Activated CD4-positive, alpha-beta T cell treated with anti-CD3 and anti-CD28 coated beads, Interleukin-2, amount 10 ng/mL, durations not matched to agents 24 days and 14 days (primary cell): ENCODE measurements at regions not wholly inside any gene's neighbourhood (a gene's known extent, or its start where the extent isn't known, plus 50 kb on each side); places are given as distances from the start of the nearest gene placed in this dataset.
"Not testable (repeated sequence)": the region's sequence is repeated elsewhere in the genome, so short reads cannot be mapped to it uniquely, and the experiment has no call there.

Experiments used
- DNase-seq: peaks from one replicate; pipeline ENCODE4 v3.0.0; 2022
- H3K27ac Mint-ChIP-seq: one replicate; pipeline ENCODE4 v1.8.0; 2022; ENCODE audit warnings: mild to moderate bottlenecking, mixed read lengths
- H3K27me3 Mint-ChIP-seq: one replicate; pipeline ENCODE4 v1.8.0; 2022; ENCODE audit warnings: mixed read lengths
- H3K36me3 Mint-ChIP-seq: one replicate; pipeline ENCODE4 v1.8.0; 2022; ENCODE audit warnings: low read depth, mild to moderate bottlenecking, mixed read lengths
- H3K4me1 Mint-ChIP-seq: one replicate; pipeline ENCODE4 v1.8.0; 2021; ENCODE audit warnings: mixed read lengths
- H3K4me3 Mint-ChIP-seq: one replicate; pipeline ENCODE4 v1.8.0; 2022; ENCODE audit warnings: mild to moderate bottlenecking, moderate library complexity, mixed read lengths
- H3K9me3 Mint-ChIP-seq: one replicate; pipeline ENCODE4 v1.8.0; 2021; ENCODE audit warnings: mixed read lengths
- intact Hi-C: fragments of 100-400 bp; cut with micrococcal nuclease; formaldehyde crosslinking; loops from one replicate; pipeline ENCODE4 v1.15.1; 2023

GRCh38 chr2:125280265-125280664, 1255.2 kb downstream of the CNTNAP5 start:
- H3K27me3 Mint-ChIP-seq, result no peaks in the 10 kb centered on the region
- DNase-seq, result no peak
- H3K4me3 Mint-ChIP-seq, result no peak overlapping the region
- H3K36me3 Mint-ChIP-seq, result no peaks in the 10 kb centered on the region
- intact Hi-C loops, result no loop called here
- peaks cover 3% of the 10 kb centered on the region for H3K9me3 Mint-ChIP-seq
- no peak overlapping the region for H3K27ac Mint-ChIP-seq
- no peaks in the 10 kb centered on the region for H3K4me1 Mint-ChIP-seq

GRCh38 chr2:125281242-125281641, 1256.2 kb downstream of the CNTNAP5 start:
- no peak for DNase-seq
- no peaks in the 10 kb centered on the region for H3K4me1 Mint-ChIP-seq
- H3K27me3 Mint-ChIP-seq, result no peaks in the 10 kb centered on the region
- H3K9me3 Mint-ChIP-seq, result peaks cover 3% of the 10 kb centered on the region
- H3K36me3 Mint-ChIP-seq, result no peaks in the 10 kb centered on the region
- H3K4me3 Mint-ChIP-seq, result no peak overlapping the region
- no peak overlapping the region for H3K27ac Mint-ChIP-seq
- intact Hi-C loops, result no loop called here

GRCh38 chr2:125296742-125297141, 1271.7 kb downstream of the CNTNAP5 start:
- intact Hi-C loops, result no loop called here
- Mint-ChIP-seq H3K4me3 (no peak overlapping the region), H3K4me1 (no peaks in the 10 kb centered on the region), H3K36me3 (no peaks in the 10 kb centered on the region), H3K27me3 (no peaks in the 10 kb centered on the region), H3K9me3 (peaks cover 4% of the 10 kb centered on the region), H3K27ac (no peak overlapping the region)
- DNase-seq, result no peak

GRCh38 chr2:125310657-125311364, 1285.7 kb downstream of the CNTNAP5 start:
- Mint-ChIP-seq H3K4me1 (no peaks in the 10 kb centered on the region), H3K27me3 (no peaks in the 10 kb centered on the region), H3K36me3 (no peaks in the 10 kb centered on the region), H3K4me3 (no peak overlapping the region), H3K9me3 (peaks cover 3% of the 10 kb centered on the region), H3K27ac (no peak overlapping the region)
- intact Hi-C loops, result no loop called here
- DNase-seq, result no peak

- H3K4me1 Mint-ChIP-seq, result no peaks in the 10 kb centered on the region
- no peak for DNase-seq
- intact Hi-C loops, result no loop called here
- peaks cover 3% of the 10 kb centered on the region for H3K9me3 Mint-ChIP-seq
- H3K27me3 Mint-ChIP-seq, result no peaks in the 10 kb centered on the region
- H3K36me3 Mint-ChIP-seq, result no peaks in the 10 kb centered on the region
- no peak overlapping the region for H3K4me3 Mint-ChIP-seq
- H3K27ac Mint-ChIP-seq, result no peak overlapping the region
These were observed 1287.3 kb downstream of the CNTNAP5 start for GRCh38 chr2:125312342-125312741.

GRCh38 chr2:125313806-125314205, 1288.7 kb downstream of the CNTNAP5 start:
- Mint-ChIP-seq H3K27me3 (no peaks in the 10 kb centered on the region), H3K4me1 (no peaks in the 10 kb centered on the region)
- intact Hi-C loops, result no loop called here

GRCh38 chr2:125318740-125319139, 1293.7 kb downstream of the CNTNAP5 start:
- no peaks in the 10 kb centered on the region for H3K4me1 Mint-ChIP-seq
- H3K36me3 Mint-ChIP-seq, result no peaks in the 10 kb centered on the region
- DNase-seq, result no peak
- no peaks in the 10 kb centered on the region for H3K27me3 Mint-ChIP-seq
- no peak overlapping the region for H3K4me3 Mint-ChIP-seq
- intact Hi-C loops, result no loop called here
- H3K9me3 Mint-ChIP-seq, result no peaks in the 10 kb centered on the region
- no peak overlapping the region for H3K27ac Mint-ChIP-seq

More at GRCh38 chr2:125313806-125314205, 1288.7 kb downstream of the CNTNAP5 start:
- no peaks in the 10 kb centered on the region for H3K36me3 Mint-ChIP-seq
- DNase-seq, result no peak
- H3K4me3 Mint-ChIP-seq, result no peak overlapping the region
- peaks cover 3% of the 10 kb centered on the region for H3K9me3 Mint-ChIP-seq
- H3K27ac Mint-ChIP-seq, result no peak overlapping the region

- Mint-ChIP-seq H3K27ac (no peak overlapping the region), H3K36me3 (no peaks in the 10 kb centered on the region), H3K27me3 (no peaks in the 10 kb centered on the region), H3K4me3 (no peak overlapping the region), H3K9me3 (no peaks in the 10 kb centered on the region), H3K4me1 (no peaks in the 10 kb centered on the region)
- intact Hi-C loops, result no loop called here
- no peak for DNase-seq
These were observed 1299.2 kb downstream of the CNTNAP5 start for GRCh38 chr2:125324273-125324672.

- Mint-ChIP-seq H3K36me3 (no peaks in the 10 kb centered on the region), H3K9me3 (no peaks in the 10 kb centered on the region), H3K27ac (no peak overlapping the region), H3K4me3 (no peak overlapping the region), H3K27me3 (no peaks in the 10 kb centered on the region), H3K4me1 (no peaks in the 10 kb centered on the region)
- no peak for DNase-seq
- intact Hi-C loops, result no loop called here
These were observed 1305.0 kb downstream of the CNTNAP5 start for GRCh38 chr2:125330133-125330532.

GRCh38 chr2:125341353-125341752, 1314.6 kb upstream of the GYPC start:
- H3K4me1 Mint-ChIP-seq, result no peaks in the 10 kb centered on the region
- no peak for DNase-seq
- intact Hi-C loops, result no loop called here
- no peaks in the 10 kb centered on the region for H3K36me3 Mint-ChIP-seq
- no peak overlapping the region for H3K4me3 Mint-ChIP-seq
- H3K9me3 Mint-ChIP-seq, result no peaks in the 10 kb centered on the region
- no peak overlapping the region for H3K27ac Mint-ChIP-seq
- no peaks in the 10 kb centered on the region for H3K27me3 Mint-ChIP-seq

GRCh38 chr2:125353542-125353941, 1302.4 kb upstream of the GYPC start:
- H3K9me3 Mint-ChIP-seq, intact Hi-C loops, H3K27me3 Mint-ChIP-seq, H3K4me3 Mint-ChIP-seq, DNase-seq, H3K4me1 Mint-ChIP-seq, H3K27ac Mint-ChIP-seq, H3K36me3 Mint-ChIP-seq: not testable (repeated sequence)

GRCh38 chr2:125364192-125364983, 1291.6 kb upstream of the GYPC start:
- Mint-ChIP-seq H3K4me1 (no peaks in the 10 kb centered on the region), H3K27me3 (no peaks in the 10 kb centered on the region), H3K36me3 (no peaks in the 10 kb centered on the region), H3K9me3 (peaks cover 4% of the 10 kb centered on the region), H3K4me3 (no peak overlapping the region), H3K27ac (no peak overlapping the region)
- intact Hi-C loops, result no loop called here
- no peak for DNase-seq

- H3K4me3 Mint-ChIP-seq, result no peak overlapping the region
- no peaks in the 10 kb centered on the region for H3K4me1 Mint-ChIP-seq
- peaks cover 4% of the 10 kb centered on the region for H3K9me3 Mint-ChIP-seq
- no peaks in the 10 kb centered on the region for H3K27me3 Mint-ChIP-seq
- DNase-seq, result no peak
- intact Hi-C loops, result no loop called here
- H3K27ac Mint-ChIP-seq, result no peak overlapping the region
- no peaks in the 10 kb centered on the region for H3K36me3 Mint-ChIP-seq
These were observed 1291.0 kb upstream of the GYPC start for GRCh38 chr2:125364984-125365265.

- no peaks in the 10 kb centered on the region for H3K9me3 Mint-ChIP-seq
- DNase-seq, result no peak
- no peak overlapping the region for H3K4me3 Mint-ChIP-seq
- intact Hi-C loops, result no loop called here
- no peaks in the 10 kb centered on the region for H3K36me3 Mint-ChIP-seq
- H3K4me1 Mint-ChIP-seq, result no peaks in the 10 kb centered on the region
- no peaks in the 10 kb centered on the region for H3K27me3 Mint-ChIP-seq
- no peak overlapping the region for H3K27ac Mint-ChIP-seq
These were observed 1284.1 kb upstream of the GYPC start for GRCh38 chr2:125371867-125372266.

- no peak overlapping the region for H3K4me3 Mint-ChIP-seq
- no peak overlapping the region for H3K27ac Mint-ChIP-seq
- H3K36me3 Mint-ChIP-seq, result no peaks in the 10 kb centered on the region
- intact Hi-C loops, result no loop called here
- no peaks in the 10 kb centered on the region for H3K4me1 Mint-ChIP-seq
- DNase-seq, result no peak
- H3K9me3 Mint-ChIP-seq, result no peaks in the 10 kb centered on the region
- no peaks in the 10 kb centered on the region for H3K27me3 Mint-ChIP-seq
These were observed 1282.7 kb upstream of the GYPC start for GRCh38 chr2:125373293-125373692.
